NK-92 treated with Interleukin-12 subunit alpha and Interleukin-12 subunit beta, amount 100 ng/mL, for 24 hours (cell line): ENCODE measurements at regions not wholly inside any gene's neighbourhood (a gene's known extent, or its start where the extent isn't known, plus 50 kb on each side); places are given as distances from the start of the nearest gene placed in this dataset.

Source experiments
- DNase-seq: peaks from one replicate; lab custom pipeline; 2025; lab: John Stamatoyannopoulos, UW

GRCh38 chr4:145427991-145428390 lies 53.7 kb upstream of the SMAD1 start:
- no peak for DNase-seq

DNA sequence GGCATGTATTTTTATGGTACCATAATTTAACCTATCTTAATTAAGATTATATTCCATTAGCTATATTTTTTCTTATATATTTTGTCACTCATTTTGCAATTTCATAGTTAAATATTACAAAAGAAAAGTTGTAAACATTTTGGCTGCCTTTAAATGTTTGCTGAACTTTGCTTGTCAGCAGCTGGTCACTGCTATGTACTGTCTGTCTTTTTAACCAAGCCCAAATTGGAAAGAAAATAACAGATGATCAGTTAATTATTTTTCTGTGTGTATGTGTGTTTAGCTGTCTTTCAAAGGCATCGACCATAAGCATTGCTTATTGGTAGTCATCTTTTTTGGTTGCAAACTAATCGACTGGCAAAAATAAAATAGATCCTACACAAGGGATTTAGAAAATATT lies 54.4 kb upstream of the SMAD1 start:
- no peak for DNase-seq

- no peak for DNase-seq
Measured at GRCh38 chr4:145423017-145423708, 58.5 kb upstream of the SMAD1 start.

DNA sequence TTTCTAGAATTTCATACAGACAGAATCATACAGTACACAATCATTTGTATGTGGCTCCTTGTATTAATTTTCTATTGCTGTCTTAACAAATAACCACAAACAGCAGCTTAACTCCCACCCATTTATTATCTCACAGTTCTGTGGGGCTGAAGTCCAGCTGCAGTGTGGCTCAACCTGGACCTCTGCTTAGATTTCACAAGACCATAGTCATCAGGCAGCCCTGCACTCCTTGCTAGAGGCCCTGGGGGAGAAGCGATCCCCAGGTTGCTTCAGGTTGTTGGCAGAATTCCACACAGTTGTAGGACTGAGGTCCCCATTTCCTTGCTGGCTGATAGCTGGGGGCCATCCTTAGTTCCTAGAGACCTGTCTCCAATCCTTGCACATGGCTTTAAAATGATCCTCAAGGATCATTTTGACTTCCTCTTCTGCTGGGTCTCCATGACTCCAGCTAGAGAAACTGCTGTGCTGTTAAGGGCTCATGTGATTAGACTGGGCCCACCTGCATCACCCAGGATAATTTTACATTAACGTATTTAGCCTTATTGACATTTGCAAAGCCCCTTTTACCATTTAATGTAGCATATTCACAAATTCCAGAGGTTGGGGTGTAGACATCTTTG lies 60.9 kb upstream of the SMAD1 start:
- no peak for DNase-seq

- no peak for DNase-seq
Measured at GRCh38 chr4:145418739-145419138, 62.9 kb upstream of the SMAD1 start.

DNA sequence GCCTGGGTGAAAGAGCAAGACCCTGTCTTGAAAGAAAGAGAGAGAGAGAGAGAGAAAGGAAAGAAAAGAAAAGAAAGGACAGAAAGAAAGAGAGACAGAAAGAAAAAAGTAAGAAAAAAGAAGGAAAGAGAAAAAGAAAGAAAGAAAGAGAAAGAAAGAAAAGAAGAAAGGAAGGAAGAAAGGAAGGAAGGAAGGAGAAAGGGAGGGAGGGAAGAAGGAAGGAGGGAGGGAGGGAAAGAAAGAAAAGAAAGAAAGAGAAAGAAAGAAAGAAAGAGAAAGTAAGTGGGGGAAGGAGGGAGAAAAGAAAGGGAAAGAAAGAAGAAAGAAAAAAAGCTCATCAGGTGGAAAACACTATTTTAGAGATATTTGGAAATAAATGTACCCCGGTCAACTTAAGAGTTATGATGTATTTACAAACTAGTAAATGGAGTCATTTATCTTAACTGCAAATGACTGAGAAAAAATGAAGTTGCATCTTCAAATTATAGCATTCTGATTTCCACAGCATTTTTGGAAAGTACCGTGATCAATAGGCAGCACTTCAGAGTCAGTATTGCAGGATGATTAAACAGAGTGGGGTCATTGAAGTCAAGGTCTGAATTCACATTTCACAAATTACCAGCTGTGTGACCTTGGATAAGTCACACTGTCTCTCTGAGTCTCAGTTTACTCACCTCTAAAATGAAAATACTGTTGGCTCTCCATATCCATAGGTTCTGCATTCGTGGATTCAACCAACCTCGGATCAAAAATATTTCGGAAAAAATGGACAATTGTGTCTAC lies 64.1 kb upstream of the SMAD1 start:
- no peak for DNase-seq

GRCh38 chr4:145414841-145415240 lies 66.8 kb upstream of the SMAD1 start:
- no peak for DNase-seq

- DNase-seq, result no peak
Measured at GRCh38 chr4:145414226-145414625, 67.4 kb upstream of the SMAD1 start.

DNA sequence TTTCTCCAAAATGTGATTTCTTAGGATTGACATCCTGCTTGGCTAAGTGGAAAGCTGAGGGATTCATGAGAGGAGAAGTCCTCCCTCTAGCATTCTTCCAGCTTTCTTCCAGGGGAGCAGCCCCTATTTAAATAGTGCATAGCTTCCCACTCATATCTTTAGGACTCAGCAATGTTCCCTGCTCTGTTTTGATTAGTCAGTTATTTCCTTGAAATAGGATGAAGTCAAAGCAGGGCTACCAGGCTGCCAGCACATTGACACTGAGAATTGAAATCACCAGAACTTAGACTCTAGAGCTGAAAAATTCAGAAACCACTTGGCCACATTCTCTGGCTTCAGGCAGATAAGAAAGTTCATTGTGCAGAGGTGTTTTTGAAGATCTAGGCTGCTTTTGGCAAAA lies 74.7 kb upstream of the SMAD1 start:
- DNase-seq, result no peak

GRCh38 chr4:145404761-145405160 lies 76.9 kb upstream of the SMAD1 start:
- no peak for DNase-seq

- no peak for DNase-seq
Measured at GRCh38 chr4:145396581-145396980, 85.1 kb upstream of the SMAD1 start.

DNA sequence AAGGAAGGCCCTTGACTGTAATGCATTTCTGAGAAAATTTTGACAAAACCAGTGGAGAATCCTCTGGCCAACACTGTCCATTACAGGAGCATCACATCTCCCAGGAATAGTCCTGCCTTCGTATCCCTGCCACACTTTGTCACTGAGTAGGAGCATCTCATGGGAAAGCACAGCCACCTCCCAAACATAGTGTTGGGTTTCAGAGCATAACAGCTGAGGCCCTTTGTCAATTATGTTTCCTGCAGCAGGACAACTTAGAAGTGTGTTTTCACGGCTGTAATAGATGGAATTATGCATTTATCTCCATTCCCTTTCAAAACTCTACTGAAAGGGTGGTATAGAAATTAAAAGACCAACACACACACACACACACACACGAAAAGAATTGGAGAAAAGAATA lies 91.1 kb upstream of the SMAD1 start:
- DNase-seq, result no peak

GRCh38 chr4:145389550-145389949 lies 92.1 kb upstream of the SMAD1 start:
- DNase-seq, result no peak

- no peak for DNase-seq
Measured at GRCh38 chr4:145388043-145388442, 93.6 kb upstream of the SMAD1 start.

GRCh38 chr4:145387079-145387478 lies 94.6 kb upstream of the SMAD1 start:
- no peak for DNase-seq

DNA sequence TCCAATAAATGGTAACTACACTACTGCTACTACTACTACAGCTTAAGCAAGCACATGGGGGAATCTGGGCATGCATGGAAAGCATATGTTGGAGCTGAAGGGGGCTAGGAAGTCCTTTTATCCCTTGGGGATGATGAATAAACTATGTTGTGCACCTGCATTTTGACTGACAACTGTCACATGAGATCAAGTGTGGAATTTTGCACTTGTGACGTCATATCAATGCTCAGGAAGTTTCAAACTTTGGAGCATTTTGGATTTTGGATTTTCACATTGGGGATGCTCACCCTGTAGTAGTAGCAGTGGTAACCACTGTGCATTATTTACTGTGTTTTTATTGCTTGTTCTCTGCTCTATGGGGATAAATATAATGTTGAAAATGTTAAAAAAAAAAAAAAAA lies 100.5 kb upstream of the SMAD1 start:
- no peak for DNase-seq

DNA sequence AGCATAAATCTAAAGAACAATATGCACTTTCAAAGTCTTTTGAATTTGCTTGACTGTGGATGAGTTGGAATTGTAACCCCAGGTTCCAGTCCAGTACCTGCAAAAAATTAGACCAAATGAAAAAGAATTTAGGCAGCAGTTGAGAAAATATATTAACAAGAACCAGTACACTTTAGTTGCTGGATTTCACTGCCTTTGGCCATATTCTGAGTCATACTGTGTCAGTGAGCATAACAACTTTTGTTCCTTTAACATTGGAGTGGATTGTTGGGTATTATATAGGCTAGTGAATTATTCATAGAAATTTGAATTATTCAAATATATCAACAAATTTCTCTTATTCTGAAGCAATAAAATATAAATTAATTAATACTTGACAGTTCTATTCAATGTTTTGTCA lies 101.5 kb upstream of the SMAD1 start:
- DNase-seq, result no peak

- DNase-seq, result no peak
Measured at GRCh38 chr4:145375416-145375815, 106.2 kb upstream of the SMAD1 start.

- no peak for DNase-seq
Measured at GRCh38 chr4:145352438-145353145, 129.1 kb upstream of the SMAD1 start.

DNA sequence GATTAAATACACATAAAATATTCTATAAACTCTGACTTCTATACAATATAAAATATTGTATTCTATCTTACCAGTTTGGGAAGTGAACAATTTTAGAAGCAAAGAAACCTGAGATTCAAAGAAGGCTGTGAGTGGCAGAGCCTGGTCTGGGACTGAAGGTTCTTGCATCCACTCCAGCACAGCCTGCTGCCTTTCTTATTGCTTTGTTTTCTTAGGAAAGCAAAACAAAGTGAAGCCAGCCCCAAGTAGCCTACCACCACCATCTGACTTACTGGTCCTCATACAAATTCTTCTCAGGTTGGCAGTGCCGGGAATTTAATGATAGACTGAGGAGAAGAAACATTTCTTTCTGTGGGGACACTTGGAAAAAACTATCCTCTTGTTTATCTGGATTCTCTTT lies 129.7 kb upstream of the SMAD1 start:
- DNase-seq, result no peak

DNA sequence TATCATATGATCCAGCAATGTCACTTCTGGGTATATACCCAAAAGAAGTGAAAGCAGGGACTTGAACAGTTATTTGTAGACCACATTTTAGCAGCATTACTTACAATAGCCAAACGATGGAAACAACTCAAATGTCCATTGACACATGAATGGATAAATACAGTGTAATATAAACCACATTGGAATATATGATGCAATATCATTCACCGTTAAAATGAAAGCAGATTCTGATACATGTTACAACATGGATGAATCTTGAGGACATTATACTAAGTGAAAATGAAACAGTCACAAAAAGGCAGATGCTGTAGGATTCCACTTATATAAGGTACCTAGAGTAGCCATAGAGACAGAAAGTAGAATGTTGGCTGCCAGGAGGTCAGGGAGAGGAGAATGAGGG lies 130.5 kb upstream of the SMAD1 start:
- no peak for DNase-seq

DNA sequence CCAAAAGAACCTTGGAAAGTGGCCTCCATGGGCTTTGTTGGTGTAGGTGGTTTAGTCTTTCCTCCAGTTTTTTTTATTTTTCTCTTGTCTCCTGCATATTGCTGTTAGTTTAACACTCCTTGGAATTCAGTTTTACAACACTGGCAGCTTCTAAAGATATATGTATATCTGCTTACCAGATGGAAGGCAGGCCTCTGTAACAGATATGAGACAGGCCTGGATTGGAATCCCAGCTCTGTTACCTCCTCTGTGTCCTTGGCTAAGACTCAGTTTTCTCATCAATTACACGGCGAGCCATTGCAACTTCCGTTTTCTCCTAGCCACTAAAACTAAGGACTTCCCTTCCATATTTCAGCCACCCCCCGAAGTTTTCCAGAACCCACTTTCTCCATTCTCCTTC lies 133.4 kb upstream of the SMAD1 start:
- DNase-seq, result no peak

GRCh38 chr4:145347684-145348083 lies 134.0 kb upstream of the SMAD1 start:
- DNase-seq, result no peak
